ENCODE measurements at regions not wholly inside any gene's neighbourhood (a gene's known extent, or its start where the extent isn't known, plus 50 kb on each side); places are given as distances from the start of the nearest gene placed in this dataset.

DNA sequence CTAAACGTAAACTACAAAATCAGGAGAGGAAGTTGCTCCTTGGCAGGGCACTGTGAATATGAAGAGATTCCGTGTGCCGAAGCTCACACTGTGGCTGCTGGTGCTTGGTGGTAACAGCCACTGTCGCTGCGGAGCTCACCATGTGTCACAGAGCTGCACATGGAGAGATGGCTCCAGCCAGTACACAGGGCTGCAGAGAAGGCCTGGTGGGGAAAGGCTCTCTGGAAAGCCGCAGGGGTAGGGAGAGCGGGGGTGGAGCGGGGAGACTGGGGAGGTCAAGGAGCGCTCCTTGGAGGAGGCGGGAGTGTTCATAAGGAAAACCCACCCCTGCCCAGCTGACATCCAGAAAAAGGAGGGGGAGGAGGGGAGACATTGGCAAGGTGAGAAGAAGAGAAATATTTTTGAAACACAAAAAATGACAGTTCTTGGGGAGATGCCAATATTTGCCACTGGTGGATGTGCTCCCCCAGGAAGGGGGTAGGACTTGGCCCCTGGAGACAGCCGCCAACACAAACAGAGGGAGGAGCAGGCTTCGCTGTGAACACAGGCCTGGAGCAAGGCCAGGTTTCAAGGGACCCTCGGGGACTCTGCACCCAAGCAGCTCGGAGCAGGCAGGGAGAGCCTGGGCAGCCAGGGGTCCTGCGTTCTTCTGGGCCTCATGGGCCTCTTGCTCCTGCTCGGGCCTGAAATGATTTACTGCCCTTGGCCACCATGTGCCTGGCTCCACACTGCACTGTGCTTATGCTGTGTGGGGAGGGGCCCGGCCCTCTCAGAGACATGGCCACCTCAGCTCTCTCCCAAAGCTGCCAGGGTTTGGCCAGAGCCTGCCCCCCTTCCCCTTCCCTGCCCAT, 102.6 kb upstream of the GLI2 start:
- TF ChIP-seq, protein P1, sequence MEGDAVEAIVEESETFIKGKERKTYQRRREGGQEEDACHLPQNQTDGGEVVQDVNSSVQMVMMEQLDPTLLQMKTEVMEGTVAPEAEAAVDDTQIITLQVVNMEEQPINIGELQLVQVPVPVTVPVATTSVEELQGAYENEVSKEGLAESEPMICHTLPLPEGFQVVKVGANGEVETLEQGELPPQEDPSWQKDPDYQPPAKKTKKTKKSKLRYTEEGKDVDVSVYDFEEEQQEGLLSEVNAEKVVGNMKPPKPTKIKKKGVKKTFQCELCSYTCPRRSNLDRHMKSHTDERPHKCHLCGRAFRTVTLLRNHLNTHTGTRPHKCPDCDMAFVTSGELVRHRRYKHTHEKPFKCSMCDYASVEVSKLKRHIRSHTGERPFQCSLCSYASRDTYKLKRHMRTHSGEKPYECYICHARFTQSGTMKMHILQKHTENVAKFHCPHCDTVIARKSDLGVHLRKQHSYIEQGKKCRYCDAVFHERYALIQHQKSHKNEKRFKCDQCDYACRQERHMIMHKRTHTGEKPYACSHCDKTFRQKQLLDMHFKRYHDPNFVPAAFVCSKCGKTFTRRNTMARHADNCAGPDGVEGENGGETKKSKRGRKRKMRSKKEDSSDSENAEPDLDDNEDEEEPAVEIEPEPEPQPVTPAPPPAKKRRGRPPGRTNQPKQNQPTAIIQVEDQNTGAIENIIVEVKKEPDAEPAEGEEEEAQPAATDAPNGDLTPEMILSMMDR (IDR thresholded peaks at IDR 0.05; ENCODE audit: borderline replicate concordance, extremely low read depth, low read length, poor library complexity, severe bottlenecking) = no peak
- TF ChIP-seq EZH2 (IDR thresholded peaks at IDR 0.05; ENCODE audit: borderline replicate concordance, low read depth, low read length, severe bottlenecking) = no peak
